BJ (cell line): ENCODE measurements at regions not wholly inside any gene's neighbourhood (a gene's known extent, or its start where the extent isn't known, plus 50 kb on each side); places are given as distances from the start of the nearest gene placed in this dataset.

ENCODE experiments used
- CTCF ChIA-PET: fragments of 350-600 bp; formaldehyde crosslinking; extraction: SDS; loops from one replicate; lab custom pipeline; 2021; ENCODE audit warnings: antibody characterized with exemption, inconsistent platforms; lab: Yijun Ruan, JAX
- POLR2A ChIA-PET: fragments of 300-600 bp; sonication (Branson Sonifier 250); formaldehyde crosslinking; extraction: SDS; loops from one replicate; lab custom pipeline; 2021; ENCODE audit warnings: antibody characterized with exemption; lab: Charles Lee
- DNase-seq: peaks from one replicate; pipeline ENCODE4 v3.0.0-alpha.2; 2011; ENCODE audit warnings: low read depth
- H3K27me3 ChIP-seq: 2 replicates; pipeline ENCODE4 v1.6.0; 2011; ENCODE audit warnings: low read length; ENCODE audit not compliant: control insufficient read depth, insufficient read depth
- H3K36me3 ChIP-seq: 2 replicates; pipeline ENCODE4 v1.5.1; 2011; ENCODE audit warnings: low read length; ENCODE audit not compliant: control insufficient read depth, insufficient read depth
- H3K4me3 ChIP-seq: 2 replicates; pipeline ENCODE4 v1.5.1; 2011; ENCODE audit warnings: low read depth, mild to moderate bottlenecking, control low read depth, low read length
- TF ChIP-seq, protein P1 (sequence below): IDR thresholded peaks from 2 replicates; pipeline ENCODE4 v1.5.1; 2011; ENCODE audit warnings: low read depth, mild to moderate bottlenecking, control low read depth, inconsistent platforms, low read length, moderate library complexity; ENCODE audit not compliant: insufficient read depth

DNA sequence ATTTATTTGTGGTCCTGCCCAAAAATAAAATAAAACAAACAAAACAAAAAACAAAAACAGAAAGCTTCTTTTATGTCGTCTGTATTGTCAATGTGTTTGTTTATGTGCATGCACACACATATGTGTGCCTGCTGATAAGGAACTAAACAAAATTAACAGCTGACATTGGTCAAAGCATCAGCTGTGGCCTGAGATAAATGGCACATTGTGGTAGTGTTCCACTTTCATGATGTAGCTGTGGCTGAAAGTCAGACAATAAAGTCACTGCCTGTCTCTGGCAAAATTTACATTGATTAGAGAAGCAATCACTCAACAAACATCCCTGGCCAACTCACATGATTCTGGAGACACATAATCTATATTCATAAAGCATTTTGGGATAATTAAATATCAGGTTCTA, 203.4 kb upstream of the PIK3C3 start:
- no peak for DNase-seq
- no peaks in the 10 kb centered on the region for H3K27me3 ChIP-seq
- H3K4me3 ChIP-seq: no peak overlapping the region
- no peaks in the 10 kb centered on the region for H3K36me3 ChIP-seq
- ChIA-PET POLR2A (no interaction called here), CTCF (interaction anchor here (1.1 kb wide), 1 partner anchor 10 kb away, joined by 3 read pairs; no protein-coding TSS in a partner anchor)
- TF ChIP-seq, protein P1, sequence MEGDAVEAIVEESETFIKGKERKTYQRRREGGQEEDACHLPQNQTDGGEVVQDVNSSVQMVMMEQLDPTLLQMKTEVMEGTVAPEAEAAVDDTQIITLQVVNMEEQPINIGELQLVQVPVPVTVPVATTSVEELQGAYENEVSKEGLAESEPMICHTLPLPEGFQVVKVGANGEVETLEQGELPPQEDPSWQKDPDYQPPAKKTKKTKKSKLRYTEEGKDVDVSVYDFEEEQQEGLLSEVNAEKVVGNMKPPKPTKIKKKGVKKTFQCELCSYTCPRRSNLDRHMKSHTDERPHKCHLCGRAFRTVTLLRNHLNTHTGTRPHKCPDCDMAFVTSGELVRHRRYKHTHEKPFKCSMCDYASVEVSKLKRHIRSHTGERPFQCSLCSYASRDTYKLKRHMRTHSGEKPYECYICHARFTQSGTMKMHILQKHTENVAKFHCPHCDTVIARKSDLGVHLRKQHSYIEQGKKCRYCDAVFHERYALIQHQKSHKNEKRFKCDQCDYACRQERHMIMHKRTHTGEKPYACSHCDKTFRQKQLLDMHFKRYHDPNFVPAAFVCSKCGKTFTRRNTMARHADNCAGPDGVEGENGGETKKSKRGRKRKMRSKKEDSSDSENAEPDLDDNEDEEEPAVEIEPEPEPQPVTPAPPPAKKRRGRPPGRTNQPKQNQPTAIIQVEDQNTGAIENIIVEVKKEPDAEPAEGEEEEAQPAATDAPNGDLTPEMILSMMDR: no peak

DNA sequence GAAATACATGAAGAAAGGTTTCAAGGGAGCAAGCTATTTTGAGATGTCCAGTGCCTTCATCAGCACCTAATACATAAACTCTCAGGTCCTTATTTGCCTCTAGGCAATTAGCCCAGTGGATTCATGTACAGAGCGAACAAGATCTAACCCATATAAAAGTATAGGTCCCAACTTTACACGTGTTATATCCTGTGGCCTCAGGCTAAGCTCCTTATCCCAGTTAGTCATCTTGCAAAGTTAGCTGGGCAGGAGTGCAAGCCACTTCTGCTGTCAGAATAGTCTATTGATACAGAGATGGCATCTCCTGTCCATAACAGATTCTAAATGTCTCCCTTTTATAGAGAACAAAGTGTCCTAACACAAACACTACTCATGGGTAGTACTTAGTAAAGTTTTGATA, 203.9 kb upstream of the PIK3C3 start:
- CTCF ChIA-PET: no interaction called here
- TF ChIP-seq, protein P1: no peak
- no peak overlapping the region for H3K4me3 ChIP-seq
- H3K36me3 ChIP-seq: no peaks in the 10 kb centered on the region
- POLR2A ChIA-PET: no interaction called here
- no peak for DNase-seq
- no peaks in the 10 kb centered on the region for H3K27me3 ChIP-seq

DNA sequence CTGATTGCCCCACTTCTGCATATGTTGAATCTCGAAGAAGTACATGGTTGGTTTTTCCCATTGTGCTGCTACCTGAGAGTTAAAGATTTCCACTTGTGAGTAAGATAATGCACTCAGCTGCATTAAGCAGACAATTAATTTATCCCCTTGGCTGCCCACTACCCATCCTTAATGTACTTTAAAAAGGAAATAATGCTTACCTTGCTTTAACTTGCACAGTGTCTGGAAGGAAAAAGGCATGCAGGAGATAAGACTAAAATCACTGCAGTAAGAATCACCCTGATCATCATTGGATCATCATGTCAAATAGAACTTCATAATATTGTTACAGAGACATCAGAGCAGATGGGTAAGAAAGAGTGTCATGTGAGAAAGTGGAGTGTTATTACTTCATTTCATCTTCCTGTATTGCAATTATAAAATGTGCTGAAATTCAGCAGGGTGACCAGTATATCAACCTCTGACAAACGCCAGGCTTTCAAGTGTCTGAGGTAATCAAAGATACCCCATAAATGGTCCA, 207.3 kb upstream of the PIK3C3 start:
- peaks cover 2% of the 10 kb centered on the region; the same call in 1 of the 2 replicates for H3K27me3 ChIP-seq
- TF ChIP-seq, protein P1: no peak
- CTCF ChIA-PET: interaction anchor here (1.5 kb wide), 1 partner anchor 11 kb away, joined by 5 read pairs; no protein-coding TSS in a partner anchor

DNA sequence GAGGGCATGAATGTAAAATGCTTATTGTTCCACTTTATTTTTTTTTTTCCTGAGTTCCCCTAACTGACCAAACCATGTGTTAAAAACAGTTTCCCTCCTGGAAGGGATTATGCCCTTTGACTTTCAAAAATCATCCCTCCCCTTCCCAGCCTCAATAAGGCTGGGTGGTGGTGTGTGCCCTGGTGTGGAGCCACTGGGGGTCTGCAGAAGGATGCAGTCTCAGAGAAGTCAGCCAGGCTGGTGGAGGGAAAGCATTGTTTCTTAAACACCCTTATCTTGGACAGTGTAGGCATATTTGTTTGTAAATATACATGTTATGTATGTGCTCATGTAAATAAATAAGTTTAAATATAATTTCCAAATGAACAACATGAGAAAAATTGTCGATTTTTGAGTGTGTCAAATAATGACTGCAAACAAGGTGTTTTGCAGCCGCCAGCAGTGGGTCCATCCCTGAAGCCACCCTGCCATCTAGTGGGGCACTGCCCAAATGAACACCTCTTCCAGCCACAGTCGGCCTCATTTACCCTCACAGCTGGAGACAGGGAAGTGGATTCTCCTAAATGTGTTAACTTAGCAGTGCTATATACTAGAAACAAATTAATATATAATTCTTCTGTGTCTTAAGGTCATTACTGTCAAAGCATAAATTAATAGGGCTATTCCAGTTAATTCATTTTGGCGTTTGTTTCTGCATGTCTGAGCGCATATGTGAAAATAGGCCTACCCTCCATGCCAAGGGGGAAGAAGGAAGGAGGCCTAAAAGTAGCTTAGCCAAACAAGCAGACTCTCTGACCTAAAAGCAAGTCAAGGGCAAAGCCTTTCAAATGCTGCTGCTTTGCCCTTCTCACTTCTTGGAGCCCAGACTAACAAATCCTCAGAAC, 209.6 kb upstream of the PIK3C3 start:
- TF ChIP-seq, protein P1: peak; percentile 65
- Histone ChIP-seq H3K4me3 (no peak overlapping the region), H3K36me3 (no peaks in the 10 kb centered on the region), H3K27me3 (peaks cover 2% of the 10 kb centered on the region; the same call in 1 of the 2 replicates)
- POLR2A ChIA-PET: no interaction called here
- CTCF ChIA-PET: interaction anchor here (0.8 to 1.3 kb wide), 5 partner anchors 10 to 159 kb away, joined by 3 to 5 read pairs (median 3); no protein-coding TSS in a partner anchor
- no peak for DNase-seq

More for the DNA sequence above, 207.3 kb upstream of the PIK3C3 start:
- DNase-seq: no peak
- Histone ChIP-seq H3K36me3 (no peaks in the 10 kb centered on the region), H3K4me3 (no peak overlapping the region)
- POLR2A ChIA-PET: no interaction called here

DNA sequence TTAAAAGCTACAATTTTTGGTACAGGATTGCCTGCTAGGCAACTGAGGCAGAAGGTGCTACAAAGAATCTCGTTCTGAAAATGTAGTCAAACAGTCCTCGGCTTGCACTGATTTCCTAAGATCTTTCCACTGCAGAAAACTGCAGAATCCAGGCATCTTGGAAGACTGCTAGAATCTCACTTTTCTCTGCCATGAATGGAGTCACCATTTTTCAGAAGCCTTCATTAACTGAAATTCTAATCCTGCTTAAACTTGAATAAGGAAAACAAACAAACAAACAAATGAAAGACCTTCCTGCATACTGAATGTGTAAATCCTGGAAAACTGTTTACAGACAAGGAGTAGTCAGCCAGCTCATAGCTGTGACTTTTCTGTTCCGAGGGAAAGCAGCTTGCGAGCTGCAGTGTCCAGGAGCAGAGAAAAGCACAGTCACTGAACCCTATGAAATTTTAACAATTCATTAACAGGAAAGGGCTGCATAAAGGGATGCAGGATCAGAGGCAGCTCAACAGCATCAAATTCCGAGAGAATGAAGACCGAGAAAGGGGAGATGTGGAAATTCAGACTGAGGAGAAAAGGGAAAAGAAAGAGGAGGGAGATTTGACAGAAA, 210.5 kb upstream of the PIK3C3 start:
- TF ChIP-seq, protein P1: no peak
- CTCF ChIA-PET: no interaction called here

More for the DNA sequence above, 210.5 kb upstream of the PIK3C3 start:
- Histone ChIP-seq H3K36me3 (no peaks in the 10 kb centered on the region), H3K27me3 (peaks cover 2% of the 10 kb centered on the region; the same call in 1 of the 2 replicates), H3K4me3 (no peak overlapping the region)
- DNase-seq: no peak
- POLR2A ChIA-PET: no interaction called here
